A673 (cell line): ENCODE measurements at regions not wholly inside any gene's neighbourhood (a gene's known extent, or its start where the extent isn't known, plus 50 kb on each side); places are given as distances from the start of the nearest gene placed in this dataset.

Experiments used
- BruUV-seq: library from RNA; stranded (reverse); fragments of 400-500 nt; replicated peaks from 2 replicates; lab custom pipeline; 2021; lab: Mats Ljungman, UMichigan
- CTCF ChIA-PET: fragments of 300-600 bp; sonication (Branson Sonifier 250); formaldehyde crosslinking; loops from one replicate; lab custom pipeline; 2022; ENCODE audit warnings: antibody characterized with exemption; lab: Charles Lee
- POLR2A ChIA-PET: fragments of 300-600 bp; sonication (Branson Sonifier 250); formaldehyde crosslinking; loops from one replicate; lab custom pipeline; 2022; ENCODE audit warnings: antibody characterized with exemption; ENCODE audit not compliant: low non-redundant PET; lab: Charles Lee
- DNase-seq: peaks from one replicate; pipeline ENCODE4 v3.0.0-alpha.2; 2015; ENCODE audit warnings: low spot score
- H3K27ac ChIP-seq: fragments of 200-600 bp; sonication (generic); 2 replicates; pipeline ENCODE4 v1.5.1; 2016; ENCODE audit warnings: mixed run types, low read depth, mild to moderate bottlenecking, mixed read lengths, antibody characterized with exemption, low read length; ENCODE audit not compliant: poor library complexity, severe bottlenecking
- H3K27me3 ChIP-seq: fragments of 200-600 bp; sonication (generic); replicated peaks from 2 replicates; pipeline ENCODE4 v1.6.1; 2017; ENCODE audit warnings: mixed run types, low read depth, mild to moderate bottlenecking, mixed read lengths, antibody characterized with exemption, low read length; ENCODE audit not compliant: insufficient read depth, poor library complexity
- H3K36me3 ChIP-seq: fragments of 200-600 bp; sonication (generic); 2 replicates; pipeline ENCODE4 v1.6.1; 2016; ENCODE audit warnings: mixed run types, mild to moderate bottlenecking, mixed read lengths, antibody characterized with exemption, low read length; ENCODE audit not compliant: insufficient read depth, poor library complexity, severe bottlenecking
- H3K4me1 ChIP-seq: fragments of 200-600 bp; sonication (generic); 2 replicates; pipeline ENCODE4 v1.6.1; 2017; ENCODE audit warnings: mixed run types, mild to moderate bottlenecking, mixed read lengths, antibody characterized with exemption, low read length; ENCODE audit not compliant: insufficient read depth, poor library complexity, severe bottlenecking
- H3K4me3 ChIP-seq: fragments of 200-600 bp; sonication (generic); 2 replicates; pipeline ENCODE4 v1.5.1; 2016; ENCODE audit warnings: low read depth, mixed run types, mild to moderate bottlenecking, mixed read lengths, low read length; ENCODE audit not compliant: poor library complexity, severe bottlenecking
- H3K9me3 ChIP-seq: fragments of 200-600 bp; sonication (generic); 2 replicates; pipeline ENCODE4 v1.6.1; 2016; ENCODE audit warnings: mixed run types, low read depth, mild to moderate bottlenecking, mixed read lengths, antibody characterized with exemption, low read length; ENCODE audit not compliant: poor library complexity, severe bottlenecking
- CTCF ChIP-seq: fragments of 300-800, 200-600 bp; sonication (generic); conservative IDR thresholded peaks from 2 replicates; pipeline ENCODE4 v1.5.1; 2017; ENCODE audit warnings: low read depth, mild to moderate bottlenecking, antibody characterized with exemption, low read length, moderate library complexity, mixed read lengths
- EZH2 ChIP-seq: fragments of 200-600 bp; sonication (generic); IDR thresholded peaks from 2 replicates; pipeline ENCODE4 v1.6.1; 2017; ENCODE audit warnings: borderline replicate concordance, low read depth, mild to moderate bottlenecking, mixed read lengths, antibody characterized with exemption, low read length; ENCODE audit not compliant: poor library complexity, severe bottlenecking
- intact Hi-C: fragments of 100-400 bp; cut with micrococcal nuclease; formaldehyde crosslinking; loops from one replicate; pipeline ENCODE4 v1.10.0; 2022; ENCODE audit not compliant: unreplicated experiment

GRCh38 chr12:127414636-127415035 is 852.3 kb upstream of the TMEM132C start:
- no peak for DNase-seq
- no peaks in the 10 kb centered on the region for H3K4me1 ChIP-seq
- POLR2A ChIA-PET, result no interaction called here
- H3K27me3 ChIP-seq, result no peaks in the 10 kb centered on the region
- TF ChIP-seq EZH2, result no peak
- CTCF ChIA-PET, result no interaction called here
- no peak overlapping the region for H3K4me3 ChIP-seq
- no peak overlapping the region for H3K27ac ChIP-seq
- intact Hi-C loops, result no loop called here
- H3K9me3 ChIP-seq, result no peaks in the 10 kb centered on the region
- no peaks in the 10 kb centered on the region for H3K36me3 ChIP-seq
- BruUV-seq, result no TSS peak

GRCh38 chr12:127416796-127417195 is 850.2 kb upstream of the TMEM132C start:
- no peak for TF ChIP-seq EZH2
- no peak for TF ChIP-seq CTCF
- DNase-seq, result no peak
- no TSS peak for BruUV-seq
- Histone ChIP-seq H3K4me3 (no peak overlapping the region), H3K4me1 (no peaks in the 10 kb centered on the region), H3K27me3 (peaks cover 3% of the 10 kb centered on the region), H3K9me3 (no peaks in the 10 kb centered on the region), H3K27ac (no peak overlapping the region), H3K36me3 (no peaks in the 10 kb centered on the region)
- ChIA-PET CTCF (no interaction called here), POLR2A (no interaction called here)
- intact Hi-C loops, result no loop called here

- Histone ChIP-seq H3K4me3 (no peak overlapping the region), H3K27ac (no peak overlapping the region), H3K4me1 (no peaks in the 10 kb centered on the region), H3K9me3 (no peaks in the 10 kb centered on the region), H3K36me3 (no peaks in the 10 kb centered on the region), H3K27me3 (peaks cover 3% of the 10 kb centered on the region)
- TF ChIP-seq CTCF (no peak), EZH2 (no peak)
- POLR2A ChIA-PET, result no interaction called here
- BruUV-seq, result no TSS peak
- intact Hi-C loops, result no loop called here
- CTCF ChIA-PET, result no interaction called here
- DNase-seq, result no peak
Observed at GRCh38 chr12:127419111-127419510, 847.9 kb upstream of the TMEM132C start.

- TF ChIP-seq CTCF, result no peak
- no peak for TF ChIP-seq EZH2
- DNase-seq, result no peak
- H3K4me1 ChIP-seq, result no peaks in the 10 kb centered on the region
- intact Hi-C loops, result no loop called here
- no peak overlapping the region for H3K27ac ChIP-seq
- no peak overlapping the region for H3K4me3 ChIP-seq
- ChIA-PET CTCF (no interaction called here), POLR2A (no interaction called here)
- BruUV-seq, result no TSS peak
- H3K9me3 ChIP-seq, result no peaks in the 10 kb centered on the region
- peaks cover 3% of the 10 kb centered on the region for H3K27me3 ChIP-seq
- no peaks in the 10 kb centered on the region for H3K36me3 ChIP-seq
Observed at GRCh38 chr12:127421614-127422013, 845.4 kb upstream of the TMEM132C start.
